Head of caudate nucleus (tissue), 42 donors: ENCODE measurements at regions not wholly inside any gene's neighbourhood (a gene's known extent, or its start where the extent isn't known, plus 50 kb on each side); places are given as distances from the start of the nearest gene placed in this dataset.
A peak's percentile ranks its signal among the peaks of the same experiment; 100 is the strongest.

ENCODE experiments used
- DNase-seq, 42 donors: peaks; one replicate each; pipeline versions ENCODE4 v3.0.0 to v3.0.0-alpha.2; 2020 to 2021; ENCODE audit warnings: mixed read lengths in 7 of 42
- intact Hi-C: fragments of 100-400 bp; cut with DNase I; formaldehyde crosslinking; loops from one replicate; pipeline ENCODE4 v1.15.0; 2022

GRCh38 chr9:108688051-108688450 is 167.7 kb downstream of the ACTL7B start:
- DNase-seq, result peak in 1 of 42 donors; percentile 18
- intact Hi-C loops, result no loop called here

- intact Hi-C loops, result no loop called here
- DNase-seq, result peak in 25 of 42 donors; percentile 9 to 64 (median 29)
These were observed 168.5 kb downstream of the ACTL7B start for GRCh38 chr9:108687006-108687987.

- DNase-seq, result no peak
- intact Hi-C loops, result no loop called here
These were observed 171.3 kb downstream of the ACTL7B start for GRCh38 chr9:108684288-108685025.

- DNase-seq, result no peak
- intact Hi-C loops, result no loop called here
These were observed 172.5 kb downstream of the ACTL7B start for GRCh38 chr9:108683245-108683644.

- intact Hi-C loops, result no loop called here
- DNase-seq, result no peak
These were observed 173.8 kb downstream of the ACTL7B start for GRCh38 chr9:108681851-108682590.

GRCh38 chr9:108680946-108681345 is 174.8 kb downstream of the ACTL7B start:
- DNase-seq, result no peak
- intact Hi-C loops, result no loop called here

GRCh38 chr9:108677776-108678175 is 178.0 kb downstream of the ACTL7B start:
- intact Hi-C loops, result no loop called here
- no peak for DNase-seq

- intact Hi-C loops, result no loop called here
These were observed 179.4 kb downstream of the ACTL7B start for GRCh38 chr9:108676355-108676754.

GRCh38 chr9:108675708-108676107 is 180.1 kb downstream of the ACTL7B start:
- intact Hi-C loops, result no loop called here
- DNase-seq, result no peak

More at GRCh38 chr9:108676355-108676754, 179.4 kb downstream of the ACTL7B start:
- no peak for DNase-seq

GRCh38 chr9:108674766-108675530 is 180.8 kb downstream of the ACTL7B start:
- DNase-seq, result no peak
- intact Hi-C loops, result no loop called here

GRCh38 chr9:108673386-108673785 is 182.4 kb downstream of the ACTL7B start:
- intact Hi-C loops, result no loop called here

GRCh38 chr9:108672475-108673190 is 183.2 kb downstream of the ACTL7B start:
- no peak for DNase-seq
- intact Hi-C loops, result no loop called here

More at GRCh38 chr9:108673386-108673785, 182.4 kb downstream of the ACTL7B start:
- no peak for DNase-seq

GRCh38 chr9:108671794-108672193 is 184.0 kb downstream of the ACTL7B start:
- intact Hi-C loops, result no loop called here
- DNase-seq, result no peak

GRCh38 chr9:108671176-108671575 is 184.6 kb downstream of the ACTL7B start:
- no peak for DNase-seq
- intact Hi-C loops, result no loop called here

- DNase-seq, result no peak
- intact Hi-C loops, result no loop called here
These were observed 186.8 kb downstream of the ACTL7B start for GRCh38 chr9:108668938-108669335.

GRCh38 chr9:108668191-108668937 is 187.4 kb downstream of the ACTL7B start:
- DNase-seq, result no peak
- intact Hi-C loops, result no loop called here

- intact Hi-C loops, result no loop called here
- no peak for DNase-seq
These were observed 189.5 kb downstream of the ACTL7B start for GRCh38 chr9:108666240-108666784.
